Fibroblast of lung (primary cell): ENCODE measurements at regions not wholly inside any gene's neighbourhood (a gene's known extent, or its start where the extent isn't known, plus 50 kb on each side); places are given as distances from the start of the nearest gene placed in this dataset.

Experiments
- EZH2 ChIP-seq: IDR thresholded peaks from 2 replicates; pipeline ENCODE4 v1.5.1; 2012; ENCODE audit warnings: low read length, control low read depth, mild to moderate bottlenecking; ENCODE audit errors: missing control alignments
- TF ChIP-seq, protein P1 (sequence below), 2 donors: IDR thresholded peaks in 1 of 2; conservative IDR thresholded peaks in 1 of 2; 1 replicate in 1 of 2; 2 replicates in 1 of 2; pipeline ENCODE4 v1.5.1; 2011 to 2012; ENCODE audit warnings: low read length in 2 of 2, control low read depth in 1 of 2, inconsistent platforms in 1 of 2, low read depth in 1 of 2, mild to moderate bottlenecking in 1 of 2

- TF ChIP-seq, protein P1, sequence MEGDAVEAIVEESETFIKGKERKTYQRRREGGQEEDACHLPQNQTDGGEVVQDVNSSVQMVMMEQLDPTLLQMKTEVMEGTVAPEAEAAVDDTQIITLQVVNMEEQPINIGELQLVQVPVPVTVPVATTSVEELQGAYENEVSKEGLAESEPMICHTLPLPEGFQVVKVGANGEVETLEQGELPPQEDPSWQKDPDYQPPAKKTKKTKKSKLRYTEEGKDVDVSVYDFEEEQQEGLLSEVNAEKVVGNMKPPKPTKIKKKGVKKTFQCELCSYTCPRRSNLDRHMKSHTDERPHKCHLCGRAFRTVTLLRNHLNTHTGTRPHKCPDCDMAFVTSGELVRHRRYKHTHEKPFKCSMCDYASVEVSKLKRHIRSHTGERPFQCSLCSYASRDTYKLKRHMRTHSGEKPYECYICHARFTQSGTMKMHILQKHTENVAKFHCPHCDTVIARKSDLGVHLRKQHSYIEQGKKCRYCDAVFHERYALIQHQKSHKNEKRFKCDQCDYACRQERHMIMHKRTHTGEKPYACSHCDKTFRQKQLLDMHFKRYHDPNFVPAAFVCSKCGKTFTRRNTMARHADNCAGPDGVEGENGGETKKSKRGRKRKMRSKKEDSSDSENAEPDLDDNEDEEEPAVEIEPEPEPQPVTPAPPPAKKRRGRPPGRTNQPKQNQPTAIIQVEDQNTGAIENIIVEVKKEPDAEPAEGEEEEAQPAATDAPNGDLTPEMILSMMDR (conservative IDR thresholded peaks at IDR 0.05 in 1 of 2, IDR thresholded peaks at IDR 0.05 in 1 of 2; ENCODE audit: low read depth in 1 of 2, low read length in 2 of 2), result no peak
- no peak for TF ChIP-seq EZH2
Measured at GRCh38 chr7:49481075-49481474, 292.4 kb upstream of the VWC2 start.
